GM19035 (cell line): ENCODE measurements at regions not wholly inside any gene's neighbourhood (a gene's known extent, or its start where the extent isn't known, plus 50 kb on each side); places are given as distances from the start of the nearest gene placed in this dataset.

ENCODE experiments used
- ATAC-seq: cut with Tn5 transposase; IDR thresholded peaks from one replicate; pipeline ENCODE4 v1.9.1; 2021; ENCODE audit not compliant: unreplicated experiment

DNA sequence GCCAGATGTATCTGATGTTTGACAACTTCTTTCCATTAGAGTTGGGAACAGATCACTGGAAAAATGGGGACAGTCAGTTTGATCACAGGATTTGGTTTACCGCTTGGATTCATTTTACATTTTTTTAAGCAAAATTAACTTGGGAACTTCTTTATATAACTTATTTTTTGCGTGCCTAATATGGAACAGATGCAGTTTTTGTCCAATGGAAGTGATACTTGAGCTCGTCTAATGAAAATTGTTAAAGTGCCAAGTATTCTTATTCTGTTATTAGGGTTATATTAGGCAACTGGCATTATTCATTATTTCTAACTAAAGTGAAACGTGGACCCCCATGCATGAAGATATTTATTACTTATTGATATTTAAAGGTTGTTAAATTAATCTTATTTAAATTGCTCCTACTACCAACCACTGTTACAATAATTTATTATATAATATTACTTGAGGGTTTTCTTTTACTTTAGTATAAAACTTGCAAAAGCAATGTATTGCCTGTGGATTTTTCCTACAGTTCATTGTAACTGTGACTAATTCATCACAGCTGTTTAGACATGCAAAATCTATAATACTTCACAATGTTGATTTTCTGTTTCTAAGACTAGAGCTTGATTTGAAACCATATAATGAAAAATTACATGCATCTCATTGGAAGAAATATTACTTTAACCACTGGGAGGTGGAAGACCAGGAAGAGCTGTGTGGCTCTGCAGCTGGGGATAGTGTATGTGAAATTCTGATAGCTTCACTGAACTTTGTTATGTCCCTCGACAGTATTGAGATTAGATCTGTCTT lies 787.3 kb upstream of the WWC1 start:
- no peak for ATAC-seq

DNA sequence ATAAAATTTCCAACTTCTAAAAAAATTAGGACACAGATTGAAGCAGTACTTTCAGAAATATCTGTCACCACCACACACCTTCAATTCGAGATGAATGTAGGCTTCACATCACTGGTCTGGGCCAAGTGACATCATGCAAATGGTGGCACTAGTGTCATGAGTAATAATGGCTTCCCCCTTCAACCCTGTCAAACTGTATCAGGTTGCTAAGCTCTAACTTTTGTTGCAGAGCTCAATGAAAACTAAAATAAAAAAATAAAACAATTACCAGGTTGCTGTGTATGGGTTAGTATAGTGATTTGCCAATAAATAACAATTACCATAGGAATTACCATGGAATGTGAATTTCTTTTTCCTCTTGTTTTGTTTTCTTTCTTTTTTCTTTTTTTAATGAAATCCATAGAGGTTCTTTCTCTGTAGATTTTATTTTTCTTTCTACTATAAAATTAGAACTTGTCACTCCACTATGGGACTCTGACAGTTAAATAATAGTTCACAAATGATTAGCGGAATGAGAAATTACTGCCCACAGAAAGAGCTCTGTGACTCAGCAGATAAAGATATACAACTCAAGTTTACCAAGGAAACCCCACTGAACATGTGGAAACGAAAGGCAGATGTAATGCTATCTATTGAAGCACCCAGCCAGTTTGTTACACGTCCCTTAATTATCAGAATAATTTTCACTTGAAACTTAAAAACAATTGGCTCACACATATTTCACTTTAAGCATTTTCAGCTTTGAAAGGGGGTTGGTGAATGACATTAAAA lies 783.8 kb upstream of the WWC1 start:
- ATAC-seq = no peak

DNA sequence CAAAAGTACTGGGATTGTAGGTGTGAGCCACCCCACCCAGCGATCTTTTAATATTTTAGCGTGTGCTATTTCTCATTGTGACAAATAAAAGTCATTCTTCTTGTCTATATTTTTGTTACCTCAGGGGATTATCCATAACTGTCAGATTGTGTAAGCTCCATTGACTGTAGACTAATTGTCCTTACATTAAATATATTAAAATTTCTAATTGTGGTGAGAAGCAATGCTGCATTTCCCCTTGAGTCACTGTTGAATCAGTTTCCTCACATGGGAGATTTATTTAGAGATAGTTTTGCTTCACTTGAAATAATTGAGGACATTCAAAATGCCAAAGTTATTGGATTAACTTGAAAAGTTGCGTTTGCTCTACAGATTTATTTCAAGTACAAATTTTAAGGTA lies 782.4 kb upstream of the WWC1 start:
- ATAC-seq = no peak

DNA sequence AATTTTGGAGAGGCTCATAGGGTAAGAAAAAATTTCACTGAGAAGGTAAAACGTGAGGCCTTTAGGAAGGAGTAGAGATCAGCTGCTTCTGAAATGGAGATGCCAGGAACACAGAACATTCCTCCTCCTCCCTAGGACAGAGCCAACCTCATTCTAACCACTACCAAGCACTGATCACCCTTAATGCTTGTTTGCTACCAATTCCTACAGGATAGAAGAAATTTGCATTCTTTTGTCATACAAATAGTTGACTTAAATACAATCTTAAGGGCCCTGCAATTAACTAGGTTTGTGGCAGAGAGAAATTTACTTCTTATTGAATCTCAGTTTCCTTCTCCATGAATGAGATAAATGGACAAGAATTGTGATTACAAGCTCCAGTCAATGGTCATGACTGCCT lies 780.2 kb upstream of the WWC1 start:
- no peak for ATAC-seq

DNA sequence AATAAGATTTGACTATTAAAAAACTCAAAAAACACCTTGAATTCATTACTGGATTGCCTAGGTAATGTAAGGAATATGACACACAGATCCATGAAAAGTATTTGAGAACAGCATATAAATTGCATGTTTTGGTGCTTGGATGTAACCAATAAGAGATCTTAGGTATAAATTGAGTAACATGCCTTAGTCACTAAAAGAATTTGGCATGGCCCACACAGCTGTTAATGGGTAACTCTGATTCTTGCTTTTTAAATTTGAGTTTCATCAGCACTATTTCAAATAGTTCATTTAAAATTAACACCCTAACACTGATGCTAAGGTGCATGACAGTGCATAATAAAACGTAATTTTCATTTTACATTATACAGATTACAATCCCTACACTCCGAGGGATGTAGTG lies 779.3 kb upstream of the WWC1 start:
- ATAC-seq = no peak

DNA sequence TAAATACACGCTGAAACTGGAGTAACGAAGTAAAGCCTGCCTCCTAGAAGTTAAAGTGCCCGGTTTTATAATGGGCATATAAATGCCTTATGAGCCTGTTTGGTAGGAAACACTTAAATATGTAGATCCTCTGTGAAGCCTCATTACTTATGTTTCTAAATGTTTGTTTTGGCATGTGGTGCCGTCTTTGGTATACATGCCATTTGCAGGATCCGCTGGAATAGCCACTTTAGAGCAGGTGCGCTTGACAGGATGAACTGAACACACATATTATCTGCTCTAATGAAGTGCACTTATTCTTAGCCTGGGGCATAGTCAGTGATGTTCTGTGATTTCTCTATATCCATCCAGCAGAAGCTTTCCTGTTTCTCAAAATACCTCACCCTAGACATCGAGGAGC lies 778.1 kb upstream of the WWC1 start:
- no peak for ATAC-seq

DNA sequence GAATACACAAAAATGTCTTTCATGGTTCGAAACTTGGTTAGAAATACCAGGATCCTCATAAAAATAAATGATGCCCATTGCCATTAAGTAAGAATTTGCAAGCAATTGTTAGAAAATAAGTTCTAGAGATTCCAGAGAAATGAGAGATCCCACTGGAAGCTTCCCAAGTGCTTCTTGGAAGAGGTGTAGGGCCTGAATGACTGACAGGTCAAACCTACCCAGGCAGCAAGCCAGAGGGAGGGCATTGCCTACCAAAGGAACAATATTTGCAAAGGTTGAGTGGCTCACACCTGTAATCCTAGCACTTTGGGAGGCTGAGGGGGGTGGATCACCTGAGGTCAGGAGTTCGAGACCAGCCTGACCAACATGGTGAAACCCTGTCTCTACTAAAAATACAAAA lies 777.0 kb upstream of the WWC1 start:
- ATAC-seq = no peak

DNA sequence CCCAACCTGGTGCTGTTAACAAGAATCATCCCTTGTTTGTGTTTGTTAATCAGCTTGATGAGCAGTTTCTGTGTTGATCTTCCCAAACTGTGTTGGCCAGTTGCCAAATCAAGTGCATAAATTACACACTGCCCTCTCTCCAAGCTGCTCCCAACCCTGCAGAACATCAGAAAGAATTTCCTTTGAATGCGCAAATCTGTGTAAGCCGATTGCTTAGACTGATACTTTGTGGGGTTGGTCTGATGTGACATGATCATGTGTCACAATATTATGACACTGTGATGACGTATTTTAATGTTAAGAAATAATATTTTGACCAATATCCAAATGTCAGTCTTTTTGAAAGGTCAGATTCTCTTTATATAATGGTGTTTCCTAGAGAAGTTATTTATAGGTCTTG lies 766.4 kb upstream of the WWC1 start:
- no peak for ATAC-seq

DNA sequence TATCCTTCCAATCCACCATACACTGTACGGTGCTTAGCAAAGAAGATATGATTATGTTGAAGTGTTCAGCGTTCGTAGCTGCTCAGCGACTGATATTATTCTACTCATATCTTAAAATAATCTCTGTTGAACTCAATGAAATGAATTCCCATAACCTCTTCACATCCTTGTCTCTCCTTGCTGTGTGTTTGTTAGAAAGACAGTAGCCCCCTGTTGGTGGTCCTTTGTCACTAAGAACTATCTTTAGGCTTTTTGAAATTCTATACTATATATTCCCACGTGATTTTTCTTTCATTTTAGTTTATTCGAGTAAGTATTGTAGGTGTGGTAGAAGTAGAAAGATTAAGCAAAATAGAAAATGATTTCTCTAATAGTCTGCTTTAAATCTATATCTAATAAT lies 762.8 kb upstream of the WWC1 start:
- no peak for ATAC-seq

DNA sequence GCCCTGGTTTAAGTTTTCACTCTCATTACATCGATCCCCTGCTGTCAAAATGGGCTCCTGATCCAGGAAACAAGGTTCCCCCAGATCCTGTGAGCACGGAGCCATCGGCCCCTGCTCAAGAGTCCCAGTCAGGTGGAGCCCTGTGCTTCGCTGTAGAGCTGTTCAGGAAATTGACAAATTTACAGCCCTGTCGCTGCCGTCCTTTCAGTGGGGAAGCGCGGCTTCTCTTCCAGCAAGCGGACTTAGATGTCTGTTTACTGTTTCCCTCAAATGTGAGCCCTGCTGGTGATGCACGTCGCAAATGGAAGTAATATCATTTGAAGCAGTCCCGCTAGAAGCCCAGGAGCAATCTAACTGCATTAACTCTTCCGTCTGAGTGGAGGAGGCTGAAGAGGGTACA lies 760.9 kb upstream of the WWC1 start:
- ATAC-seq = no peak

DNA sequence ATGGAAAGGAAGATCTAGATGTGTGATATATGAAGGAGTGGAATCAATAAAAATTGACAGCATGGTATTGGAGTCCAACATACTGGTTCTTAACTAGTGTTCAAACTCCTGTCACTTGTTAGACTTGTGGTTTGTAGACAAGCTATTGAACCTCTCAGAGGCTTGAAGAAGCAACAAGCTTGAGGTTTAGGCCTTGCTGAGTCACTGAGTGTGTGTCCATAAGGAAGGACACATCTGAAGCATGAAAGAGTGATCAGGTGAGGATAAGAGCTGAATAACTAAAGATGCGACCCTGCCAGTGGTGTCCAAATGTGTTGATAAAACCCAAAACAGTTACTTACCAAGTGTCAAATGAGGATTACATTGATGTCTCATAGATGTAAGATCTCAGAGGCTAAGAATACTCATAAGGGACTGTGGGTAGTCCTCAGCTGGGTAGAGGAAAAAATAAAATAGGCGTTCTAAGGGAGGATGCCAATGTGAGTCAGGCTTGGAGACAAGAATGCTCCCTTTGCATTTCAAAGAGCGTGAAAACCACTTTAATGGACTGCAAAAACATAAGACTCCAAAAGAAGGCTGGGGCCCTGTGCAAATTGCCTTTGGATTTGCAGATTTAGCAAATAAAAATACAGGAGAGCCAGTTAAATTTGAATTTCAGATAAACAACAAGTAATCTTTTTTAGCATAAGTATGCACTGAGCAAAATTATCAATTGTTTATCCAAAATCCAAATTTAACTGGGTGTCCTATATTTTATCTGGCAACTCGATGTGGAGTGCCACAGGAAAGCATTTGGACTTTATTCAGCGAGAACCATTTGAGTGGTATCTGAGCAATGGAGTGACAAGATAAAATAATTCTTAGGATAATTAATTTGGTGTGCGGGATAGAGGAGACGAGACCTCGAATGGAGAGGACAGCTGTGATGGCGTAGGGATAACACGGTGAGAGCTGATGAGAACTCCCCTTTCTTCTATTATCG lies 757.3 kb upstream of the WWC1 start:
- ATAC-seq = no peak

DNA sequence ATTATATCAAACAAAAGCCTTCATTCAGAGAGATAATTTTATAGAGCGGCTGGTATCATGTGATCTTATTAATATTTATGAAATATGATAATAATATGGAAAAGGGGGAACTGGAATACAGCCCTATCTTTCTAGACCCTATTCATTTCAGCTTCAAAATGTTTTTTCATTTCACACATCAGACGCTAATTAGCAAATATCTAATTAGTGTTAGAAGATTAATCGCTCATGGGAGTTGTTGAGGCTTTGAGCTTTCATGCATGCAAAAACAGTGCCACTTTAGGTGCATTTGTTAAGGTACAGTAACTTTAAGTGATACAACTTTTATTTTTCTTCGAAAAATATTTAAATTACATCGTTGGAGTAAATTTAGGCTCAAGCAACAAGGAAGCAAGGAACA lies 751.7 kb upstream of the WWC1 start:
- no peak for ATAC-seq

DNA sequence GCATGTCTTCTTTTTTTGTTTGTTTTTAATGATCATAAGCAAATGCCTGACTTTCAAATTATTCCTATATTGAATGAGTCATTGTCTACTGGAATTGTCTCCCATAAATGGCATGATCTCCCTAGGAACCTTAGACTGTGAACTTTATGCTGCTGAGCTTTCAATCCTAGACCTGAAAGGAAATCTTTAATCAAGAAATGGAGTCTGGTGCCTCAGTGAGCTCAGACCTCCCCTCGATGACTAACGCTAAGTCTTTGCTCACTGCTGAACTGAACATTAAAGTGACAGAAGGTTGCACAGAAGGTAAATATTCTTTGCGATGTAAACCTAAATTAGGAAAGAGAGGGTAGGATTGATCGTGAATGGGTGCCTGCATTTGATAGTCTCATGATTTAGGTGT lies 745.2 kb upstream of the WWC1 start:
- no peak for ATAC-seq

DNA sequence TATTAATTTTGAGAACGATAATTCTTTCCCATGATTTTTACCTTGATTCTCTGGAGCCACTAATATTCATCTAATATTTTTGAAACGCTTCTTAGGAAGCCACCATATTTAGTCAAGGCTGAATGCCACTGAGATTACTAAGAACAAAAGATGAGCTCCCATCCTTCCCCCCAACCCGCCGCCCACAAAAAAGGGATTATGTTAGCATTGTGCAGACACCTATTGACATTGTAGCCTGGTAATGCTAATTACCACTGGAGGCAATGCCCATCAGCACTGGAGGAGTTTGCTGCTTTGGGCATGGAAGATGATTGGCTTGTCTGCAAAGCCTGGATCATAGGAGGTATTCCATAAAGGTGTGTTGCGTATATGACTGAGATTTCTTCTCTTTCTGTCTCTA lies 739.1 kb upstream of the WWC1 start:
- ATAC-seq = no peak

DNA sequence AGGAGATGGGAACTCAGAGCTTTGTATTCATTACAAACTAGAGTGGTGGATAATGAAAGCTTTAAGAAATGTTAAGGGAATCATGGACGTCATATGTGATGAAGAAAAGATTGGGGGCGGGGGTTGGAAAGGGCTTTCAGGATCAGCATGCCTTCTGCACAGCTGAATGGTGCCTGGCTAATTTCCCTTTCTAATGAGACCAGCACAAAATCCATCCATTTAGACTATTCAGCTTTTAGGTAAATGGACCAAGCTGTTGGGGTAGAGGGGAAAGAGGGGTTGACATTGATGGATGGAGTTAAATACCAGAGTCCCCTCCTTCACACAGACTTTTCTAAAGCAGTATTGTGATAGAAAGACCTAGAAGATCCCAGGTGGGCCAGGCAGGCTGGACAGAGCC lies 737.9 kb upstream of the WWC1 start:
- ATAC-seq = no peak

DNA sequence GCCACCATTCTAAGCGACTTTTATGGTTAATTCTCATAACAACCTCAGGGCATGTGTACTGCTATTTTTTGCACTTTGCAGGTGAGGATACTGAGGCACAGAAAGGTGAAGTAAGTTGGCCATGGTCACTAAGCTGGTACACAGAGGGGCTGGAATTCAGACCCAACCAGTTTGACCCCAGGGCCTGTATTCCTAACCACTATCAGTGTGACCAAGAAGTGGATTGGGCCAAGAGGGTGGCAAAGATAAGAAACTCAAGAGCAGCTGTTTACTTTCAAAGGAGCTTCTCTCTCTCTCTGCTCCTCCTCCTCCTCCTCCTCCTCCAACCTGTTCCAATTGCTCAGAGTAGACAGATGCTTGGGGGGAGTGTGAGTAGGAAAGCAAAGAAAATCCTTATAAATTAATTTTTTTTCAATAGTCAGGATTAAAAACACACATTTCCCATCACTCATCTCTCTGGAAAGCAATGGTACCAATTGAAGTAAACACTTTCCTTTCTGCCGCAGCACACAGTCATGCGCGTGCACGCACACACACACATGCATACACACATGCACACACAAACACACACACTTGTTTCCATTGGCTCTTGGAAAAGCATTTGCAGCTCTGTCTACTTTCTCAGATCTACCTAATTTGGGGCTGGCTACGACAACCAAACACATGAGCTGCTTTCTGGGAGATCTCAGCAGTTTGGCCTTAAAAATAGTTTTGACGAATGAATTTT lies 736.7 kb upstream of the WWC1 start:
- ATAC-seq = no peak

DNA sequence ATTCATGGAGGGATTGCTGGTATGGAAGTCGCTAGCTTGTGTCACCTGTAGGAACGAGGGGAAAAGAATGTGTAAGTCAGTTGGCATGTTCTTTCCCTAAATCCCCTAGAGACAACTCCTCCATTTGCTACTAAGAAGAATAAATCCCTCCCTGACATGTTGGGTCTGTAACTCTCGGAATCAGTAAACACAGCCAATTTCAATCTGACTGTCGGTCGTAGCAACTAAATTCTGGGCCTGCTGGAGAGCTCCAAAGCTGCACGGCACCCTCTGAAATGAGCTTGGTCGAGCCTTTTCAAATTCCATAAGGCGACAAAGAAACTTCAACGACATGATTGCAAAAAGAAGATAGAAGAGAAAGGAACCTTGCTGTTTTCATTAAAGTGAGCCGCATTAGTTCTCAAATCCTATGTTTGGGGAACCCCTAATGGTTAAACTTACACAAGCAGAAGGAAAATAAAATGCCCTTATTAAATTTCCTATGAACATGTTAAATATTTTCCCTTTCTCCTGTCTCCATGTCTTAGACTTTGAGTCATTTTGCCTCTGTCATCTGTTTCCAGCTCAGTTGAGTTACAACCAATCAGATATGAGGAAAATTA lies 735.8 kb upstream of the WWC1 start:
- no peak for ATAC-seq

DNA sequence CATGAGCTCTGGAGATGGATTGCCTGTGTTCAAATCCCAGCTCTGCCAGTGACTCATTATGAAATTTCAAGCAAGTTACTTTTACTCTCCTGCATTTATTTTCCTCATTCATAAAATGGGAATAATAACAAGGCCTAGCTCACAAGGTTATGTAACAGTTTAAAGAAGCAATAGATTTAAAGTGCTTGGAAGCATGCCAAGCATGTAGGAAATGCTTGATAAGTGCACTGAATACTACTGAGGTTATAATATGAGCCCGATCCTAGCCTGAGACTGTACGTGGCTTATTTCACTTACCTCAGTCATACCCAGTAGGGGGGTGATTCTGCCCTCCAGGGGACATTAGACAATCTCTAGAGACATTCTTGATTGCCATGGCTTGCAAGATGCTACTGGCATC lies 734.1 kb upstream of the WWC1 start:
- ATAC-seq = no peak

DNA sequence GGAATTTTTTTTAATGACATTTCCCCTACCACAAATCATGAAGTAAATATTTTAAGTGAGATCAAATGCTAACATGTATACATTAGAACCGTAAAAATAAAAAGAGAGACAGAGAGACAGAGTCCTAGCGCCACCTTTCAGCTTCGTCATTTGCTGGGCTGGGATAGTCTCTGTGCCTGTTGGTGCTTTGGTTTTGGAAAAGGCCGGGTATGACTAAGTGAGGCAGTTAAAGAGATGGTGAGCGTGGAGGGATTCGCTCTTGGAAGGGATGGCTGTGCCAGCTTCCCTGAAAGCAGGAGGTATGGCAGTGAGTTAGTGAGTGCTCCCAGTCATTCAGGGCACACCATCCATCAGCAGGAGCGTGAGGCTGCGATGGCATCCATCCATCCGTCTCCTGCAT lies 729.6 kb upstream of the WWC1 start:
- ATAC-seq = no peak

DNA sequence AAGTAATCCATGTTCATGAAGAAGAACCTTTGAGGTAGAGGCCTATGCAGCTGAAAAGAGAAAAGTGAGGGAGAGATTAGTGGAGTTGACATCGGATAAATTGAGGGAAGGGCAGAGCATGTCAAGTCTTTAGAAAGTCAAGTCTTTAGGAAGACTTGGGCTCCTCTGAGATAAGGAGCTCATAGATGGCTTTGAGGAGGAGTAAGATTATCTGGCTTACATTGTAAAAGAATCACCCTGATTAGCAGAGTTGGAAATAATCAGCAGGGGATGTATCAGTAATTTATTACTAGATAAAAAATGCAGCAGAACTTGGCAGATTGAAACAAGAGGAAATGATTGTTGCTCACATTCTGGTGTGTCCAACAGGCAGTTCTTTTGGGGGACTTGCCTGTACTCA lies 727.2 kb upstream of the WWC1 start:
- ATAC-seq = no peak
